ENCODE measurements at regions not wholly inside any gene's neighbourhood (a gene's known extent, or its start where the extent isn't known, plus 50 kb on each side); places are given as distances from the start of the nearest gene placed in this dataset.

GRCh38 chr4:23390246-23390645 is 499.6 kb downstream of the PPARGC1A start:
- DNase-seq, result no peak

DNA sequence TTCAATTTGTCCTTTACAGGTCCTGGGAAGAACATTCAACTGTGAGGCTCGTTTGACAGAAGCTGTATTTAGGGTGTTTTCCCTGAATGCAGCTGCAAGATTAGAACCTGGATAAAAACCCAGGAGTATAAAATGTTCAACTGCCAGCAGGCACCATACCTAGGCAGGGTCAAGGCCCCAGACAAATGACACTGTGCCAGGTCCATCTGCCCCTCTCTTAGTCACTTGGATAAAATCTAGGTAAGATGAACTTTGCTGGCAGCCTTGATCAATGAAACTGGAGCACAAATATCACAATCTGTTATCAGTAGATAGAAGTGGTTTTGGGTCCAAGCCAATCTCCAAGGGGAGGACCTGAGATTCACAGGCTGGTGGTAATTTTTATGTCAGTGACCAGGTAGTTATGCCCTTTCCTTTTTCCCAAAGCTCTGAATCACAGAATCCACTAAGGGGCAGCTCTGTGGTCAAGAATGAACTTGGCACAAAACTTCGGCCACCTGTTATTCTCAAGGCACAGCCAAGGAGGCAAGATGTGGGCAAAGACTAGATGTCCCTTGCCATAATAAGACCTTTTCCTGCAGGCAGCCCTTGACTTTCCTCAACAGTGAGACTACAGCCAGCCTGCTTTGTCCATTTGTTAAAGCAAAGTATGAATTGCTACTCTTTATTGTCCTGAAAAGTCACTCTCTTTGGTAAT is 501.0 kb downstream of the PPARGC1A start:
- DNase-seq, result no peak

GRCh38 chr4:23388255-23388654 is 501.6 kb downstream of the PPARGC1A start:
- no peak for DNase-seq

DNA sequence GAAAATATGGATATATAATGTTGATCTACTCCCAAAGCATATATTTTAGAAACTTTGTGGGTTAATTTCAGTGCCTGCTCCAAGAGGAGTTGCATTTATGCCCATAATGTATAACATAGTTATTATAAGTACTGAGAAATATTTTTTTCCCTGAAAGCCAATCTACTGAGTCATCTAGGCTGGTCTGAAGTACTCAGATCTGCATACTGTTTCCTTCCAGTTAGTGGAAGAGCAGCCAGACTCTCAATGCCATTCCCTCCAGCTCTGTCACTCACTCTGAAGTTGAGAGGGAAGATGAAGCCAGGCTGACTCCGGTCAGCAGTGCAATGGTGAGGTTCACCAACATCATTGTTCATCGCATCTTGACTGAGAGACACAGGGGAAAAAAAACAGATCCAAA is 505.1 kb downstream of the PPARGC1A start:
- no peak for DNase-seq

- DNase-seq, result no peak
These were observed 507.0 kb downstream of the PPARGC1A start for GRCh38 chr4:23382879-23383278.

GRCh38 chr4:23374259-23374658 is 515.6 kb downstream of the PPARGC1A start:
- no peak for DNase-seq

- no peak for DNase-seq
These were observed 516.6 kb downstream of the PPARGC1A start for GRCh38 chr4:23373261-23373660.

DNA sequence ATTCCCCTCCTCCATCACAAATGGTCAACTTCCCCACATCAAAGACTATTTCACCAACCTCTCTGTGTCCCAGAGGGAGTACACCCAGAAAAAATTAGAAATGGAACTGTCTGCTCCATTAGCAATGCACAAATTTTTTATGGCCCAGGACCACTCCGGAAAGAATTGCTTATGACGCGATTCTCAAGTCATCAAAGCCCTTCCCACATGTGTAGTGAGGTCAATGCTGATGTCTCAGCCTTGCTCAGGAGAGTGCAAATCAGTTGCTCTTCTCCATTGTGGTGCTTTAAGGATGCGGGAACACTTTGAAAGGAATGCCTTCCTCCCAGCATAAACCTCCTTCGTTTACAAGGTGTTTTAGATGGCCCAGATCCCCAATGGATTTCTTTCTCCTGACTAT is 518.3 kb downstream of the PPARGC1A start:
- no peak for DNase-seq

- DNase-seq, result no peak
These were observed 520.5 kb downstream of the PPARGC1A start for GRCh38 chr4:23369331-23369730.

DNA sequence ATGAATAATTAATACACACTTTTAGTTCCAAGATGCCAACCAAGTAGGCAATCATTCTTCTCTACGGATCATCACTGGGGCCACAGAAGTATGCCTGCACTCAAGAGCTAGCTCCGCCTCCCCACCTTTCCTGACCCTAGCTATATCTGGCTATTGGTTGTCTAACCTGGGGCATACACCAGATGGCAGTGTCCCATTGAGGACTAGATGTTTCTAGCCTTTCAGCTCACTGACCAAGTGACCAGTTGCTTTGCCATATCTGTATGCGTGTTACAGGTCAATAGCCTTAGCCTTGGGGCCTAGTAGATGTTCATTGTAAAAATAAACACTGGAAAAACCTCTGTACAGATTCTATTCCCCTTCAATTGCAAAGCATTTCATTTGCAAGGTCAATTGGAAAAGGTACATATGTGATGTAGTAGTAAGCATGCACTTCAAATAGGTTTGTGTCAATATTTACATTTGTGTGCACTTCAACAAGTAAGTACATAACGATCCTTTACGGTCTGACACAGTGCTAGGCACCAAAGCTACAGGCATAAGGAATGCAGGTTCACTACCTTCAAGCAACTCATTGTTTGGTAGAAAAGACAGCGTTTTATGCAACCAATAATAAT is 521.7 kb downstream of the PPARGC1A start:
- no peak for DNase-seq

- no peak for DNase-seq
These were observed 523.3 kb downstream of the PPARGC1A start for GRCh38 chr4:23366557-23366906.

DNA sequence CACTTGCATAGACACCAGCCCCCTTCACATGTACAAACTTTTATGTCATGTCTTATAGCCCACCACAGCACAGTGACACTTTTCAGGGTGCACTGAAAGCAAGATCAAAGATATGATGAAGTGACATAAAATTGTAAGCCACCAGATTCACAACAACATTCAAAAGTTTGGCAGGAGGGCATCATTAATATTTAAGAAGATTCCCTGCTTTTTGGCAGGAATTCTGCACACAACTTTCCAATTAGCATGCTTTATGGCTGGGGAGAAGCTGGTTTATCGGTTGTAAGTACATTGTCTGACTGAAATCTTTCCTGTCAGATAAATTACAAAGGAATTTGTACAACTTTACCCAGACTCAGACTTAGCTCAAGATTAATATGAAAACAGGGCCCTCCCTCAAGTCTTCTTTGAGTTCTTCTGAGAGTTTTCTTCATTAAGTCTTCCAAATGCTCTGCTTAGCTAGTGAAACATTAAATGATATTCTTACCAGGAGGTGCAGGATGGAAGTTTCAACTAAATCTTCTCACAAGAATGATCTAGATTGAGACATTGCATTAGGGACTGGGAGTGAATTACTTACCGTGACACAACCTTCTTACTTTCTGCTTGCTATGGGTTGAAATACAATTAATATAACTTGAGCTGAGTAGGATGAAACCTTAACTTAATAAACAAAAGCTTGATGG is 523.8 kb downstream of the PPARGC1A start:
- DNase-seq, result no peak

DNA sequence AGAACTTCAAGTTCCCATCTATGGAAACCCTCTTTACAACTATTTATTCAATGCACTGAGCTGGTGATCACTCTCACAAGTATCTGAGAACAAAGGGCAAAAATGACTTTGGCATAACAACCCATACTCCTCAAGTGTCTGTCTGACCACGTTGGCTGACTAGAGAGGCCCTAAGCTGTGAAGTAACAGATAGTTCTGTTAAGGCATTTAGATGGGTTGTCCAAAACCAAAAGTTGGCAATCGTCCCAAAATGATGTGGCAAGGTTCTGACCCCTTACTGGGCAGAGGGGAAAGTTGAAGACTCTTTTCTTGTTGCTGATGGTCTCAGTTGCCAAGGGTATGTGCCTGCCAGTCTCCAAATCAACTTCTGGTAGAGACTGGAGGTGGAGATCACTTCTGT is 524.8 kb downstream of the PPARGC1A start:
- no peak for DNase-seq

- DNase-seq, result no peak
These were observed 525.7 kb downstream of the PPARGC1A start for GRCh38 chr4:23364167-23364566.

DNA sequence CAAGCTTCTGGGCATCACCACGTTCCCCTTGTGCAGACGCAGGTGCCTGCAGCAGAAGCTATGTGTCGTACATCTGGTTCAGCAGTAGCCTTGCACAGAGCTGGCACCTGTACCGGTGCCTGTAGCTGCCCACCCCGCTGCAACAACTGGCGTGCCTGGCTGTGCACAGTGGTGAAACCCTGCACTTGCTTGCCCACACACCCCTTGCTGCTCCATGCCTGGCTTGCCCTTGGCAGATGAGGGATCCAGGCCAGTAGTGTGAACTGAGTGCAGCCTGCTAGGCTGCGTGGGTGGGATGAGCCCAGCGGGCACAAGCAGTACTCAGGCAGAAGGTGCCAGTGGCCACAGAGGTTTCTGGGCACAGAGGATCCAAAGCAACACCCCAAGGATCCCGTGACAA is 528.4 kb downstream of the PPARGC1A start:
- no peak for DNase-seq

DNA sequence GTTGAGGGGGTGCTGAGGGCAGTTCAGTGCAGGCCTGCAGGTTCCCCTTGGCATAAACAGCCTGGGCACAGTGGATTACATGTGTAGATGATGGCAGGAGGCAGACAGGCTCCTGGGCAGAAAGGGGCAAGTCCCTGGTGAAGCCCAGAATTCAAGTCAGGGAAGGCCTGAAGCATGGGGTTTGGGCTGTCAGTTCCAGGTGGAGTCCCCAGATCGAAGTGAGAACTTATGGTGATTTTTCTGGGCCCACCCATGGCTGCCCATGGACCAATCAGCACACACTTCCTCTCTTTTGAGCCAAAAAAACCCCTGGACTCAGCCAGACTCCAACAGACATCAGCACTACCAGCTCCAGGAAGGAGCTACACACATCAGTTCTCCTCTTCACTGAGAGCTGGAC is 529.1 kb downstream of the PPARGC1A start:
- no peak for DNase-seq

DNA sequence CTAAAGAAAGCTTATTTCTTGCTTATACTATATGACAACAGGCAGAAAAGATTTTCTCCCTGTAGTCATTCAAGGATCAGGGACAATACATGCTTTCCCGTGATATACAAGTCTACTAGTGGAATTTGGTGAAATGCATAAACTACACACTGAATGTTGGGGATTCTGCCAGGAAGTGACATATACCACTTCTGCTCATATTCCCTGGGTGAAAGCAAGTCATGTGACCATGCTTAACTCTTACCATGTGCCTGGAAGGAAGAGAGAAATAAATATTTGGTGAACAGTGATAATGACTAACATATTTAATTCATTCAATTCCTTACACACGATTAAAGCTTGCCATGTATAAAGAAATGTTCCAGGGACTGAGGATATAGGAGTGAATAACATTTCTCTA is 534.6 kb downstream of the PPARGC1A start:
- no peak for DNase-seq

DNA sequence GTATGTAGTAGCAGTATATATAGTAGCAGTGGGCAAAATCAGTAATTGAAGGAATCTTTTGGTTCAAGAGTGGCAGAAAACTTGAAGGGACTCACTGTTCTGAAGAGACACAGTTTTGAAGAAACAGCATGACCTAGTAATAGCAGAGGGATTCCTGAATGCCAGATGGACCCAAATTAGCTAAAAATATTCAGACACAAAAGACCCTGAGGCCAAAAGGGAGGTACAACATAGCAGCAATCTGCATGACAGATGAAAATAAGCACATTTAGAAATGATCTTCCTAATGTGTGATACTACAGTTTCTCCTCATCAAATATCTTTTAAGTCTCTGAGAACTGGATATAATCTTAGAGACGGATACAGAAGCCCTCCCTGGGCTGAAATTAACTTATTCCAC is 536.6 kb downstream of the PPARGC1A start:
- DNase-seq, result no peak

- DNase-seq, result no peak
These were observed 540.9 kb downstream of the PPARGC1A start for GRCh38 chr4:23348789-23349498.

GRCh38 chr4:23337292-23337691 is 552.6 kb downstream of the PPARGC1A start:
- no peak for DNase-seq

- peak; percentile 94 for DNase-seq
These were observed 555.6 kb downstream of the PPARGC1A start for GRCh38 chr4:23333946-23334878.

- DNase-seq, result peak; percentile 68
These were observed 556.3 kb downstream of the PPARGC1A start for GRCh38 chr4:23333556-23333945.

DNA sequence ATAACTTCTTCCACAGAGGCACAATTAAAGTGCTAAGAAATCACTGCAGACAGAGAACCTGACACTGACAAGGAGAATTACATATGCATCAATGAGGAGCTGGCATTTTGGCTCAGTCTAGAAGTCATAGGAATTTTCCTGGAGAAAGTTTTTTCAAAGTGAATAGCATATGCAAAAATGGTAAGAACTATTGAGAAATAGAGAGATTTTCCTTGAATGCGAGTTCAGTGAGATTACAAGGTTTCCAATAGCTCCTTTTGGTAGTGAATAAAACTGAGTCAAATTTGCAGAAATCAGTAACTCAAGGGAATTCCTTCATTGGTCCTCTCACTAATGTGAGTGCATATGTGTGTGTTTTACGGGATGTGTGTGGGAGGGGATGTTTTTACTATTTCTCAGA is 557.5 kb downstream of the PPARGC1A start:
- no peak for DNase-seq
